Loucy (cell line): ENCODE measurements at regions not wholly inside any gene's neighbourhood (a gene's known extent, or its start where the extent isn't known, plus 50 kb on each side); places are given as distances from the start of the nearest gene placed in this dataset.

ENCODE experiments used
- H2AFZ ChIP-seq: fragments of 200-600 bp; sonication (generic); 2 replicates; pipeline ENCODE4 v1.6.0; 2016; ENCODE audit warnings: antibody characterized with exemption, mild to moderate bottlenecking, low read length, moderate library complexity
- H3F3A ChIP-seq: fragments of 200-600 bp; 2 replicates; pipeline ENCODE4 v1.6.0; 2016; ENCODE audit warnings: antibody characterized with exemption, low read depth, mild to moderate bottlenecking
- H3K27me3 ChIP-seq: fragments of 200-600 bp; sonication (generic); 2 replicates; pipeline ENCODE4 v1.6.1; 2014; ENCODE audit warnings: low read length, mild to moderate bottlenecking; ENCODE audit not compliant: insufficient read depth, poor library complexity, severe bottlenecking
- H3K36me3 ChIP-seq: fragments of 200-600 bp; sonication (generic); 2 replicates; pipeline ENCODE4 v1.6.1; 2016; ENCODE audit warnings: low read length; ENCODE audit not compliant: insufficient read depth
- H3K4me1 ChIP-seq: fragments of 200-600 bp; sonication (generic); 2 replicates; pipeline ENCODE4 v1.5.1; 2014; ENCODE audit warnings: low read length, mild to moderate bottlenecking; ENCODE audit not compliant: insufficient read depth, poor library complexity, severe bottlenecking
- H3K4me2 ChIP-seq: fragments of 200-600 bp; sonication (generic); 2 replicates; pipeline ENCODE4 v1.6.0; 2014; ENCODE audit warnings: antibody characterized with exemption, low read length, low read depth, mild to moderate bottlenecking; ENCODE audit not compliant: poor library complexity, severe bottlenecking
- H3K4me3 ChIP-seq: fragments of 200-600 bp; sonication (generic); 2 replicates; pipeline ENCODE4 v1.5.1; 2014; ENCODE audit warnings: low read length, mild to moderate bottlenecking, mixed read lengths; ENCODE audit not compliant: poor library complexity, severe bottlenecking
- H3K79me2 ChIP-seq: fragments of 200-600 bp; sonication (generic); 2 replicates; pipeline ENCODE4 v1.6.1; 2014; ENCODE audit warnings: low read length; ENCODE audit not compliant: insufficient read depth
- H3K9ac ChIP-seq: fragments of 200-600 bp; sonication (generic); 2 replicates; pipeline ENCODE4 v1.6.0; 2014; ENCODE audit warnings: mild to moderate bottlenecking, low read depth, low read length, moderate library complexity; ENCODE audit not compliant: poor library complexity, severe bottlenecking
- H3K9me2 ChIP-seq: fragments of 200-600 bp; sonication (generic); replicated peaks from 2 replicates; pipeline ENCODE4 v1.6.1; 2016; ENCODE audit warnings: low read depth, low read length, mixed read lengths
- H3K9me3 ChIP-seq: fragments of 200-600 bp; sonication (generic); 2 replicates; pipeline ENCODE4 v1.6.1; 2014; ENCODE audit warnings: mild to moderate bottlenecking, antibody characterized with exemption, low read length, low read depth; ENCODE audit not compliant: insufficient read depth
- H4K20me1 ChIP-seq: fragments of 200-600 bp; sonication (generic); 2 replicates; pipeline ENCODE4 v1.6.0; 2014; ENCODE audit warnings: antibody characterized with exemption, low read length, mild to moderate bottlenecking; ENCODE audit not compliant: insufficient read depth, poor library complexity, severe bottlenecking
- EZH2phosphoT487 ChIP-seq: fragments of 200-600 bp; IDR thresholded peaks from 2 replicates; pipeline ENCODE4 v1.6.1; 2018; ENCODE audit warnings: antibody characterized with exemption, mild to moderate bottlenecking, moderate library complexity, borderline replicate concordance
- TF ChIP-seq, protein P1 (sequence below): fragments of 200-600 bp; sonication (generic); conservative IDR thresholded peaks from 2 replicates; pipeline ENCODE4 v1.5.1; 2014; ENCODE audit warnings: mild to moderate bottlenecking, antibody characterized with exemption, low read length

DNA sequence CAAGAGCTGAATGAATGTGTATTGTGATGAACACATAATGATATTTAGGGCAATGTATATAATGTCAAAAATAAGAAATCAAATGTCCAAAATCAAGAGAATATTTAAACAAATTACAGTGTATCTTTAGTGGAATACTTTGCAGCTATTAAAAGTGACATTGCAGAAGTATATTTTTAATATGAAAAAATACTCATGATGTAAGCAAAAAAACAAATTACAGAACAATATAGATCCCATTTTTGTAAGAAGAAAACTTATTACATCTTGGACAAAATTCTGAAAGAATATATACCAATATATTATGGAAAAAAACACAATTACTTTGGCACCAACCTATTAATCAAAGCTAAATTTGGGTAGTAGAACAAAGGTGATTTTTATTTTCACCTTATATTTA, 308.2 kb upstream of the NEBL start:
- H3K36me3 ChIP-seq, result no peaks in the 10 kb centered on the region
- no peaks in the 10 kb centered on the region for H4K20me1 ChIP-seq
- H3K9ac ChIP-seq, result no peak overlapping the region
- H3K4me3 ChIP-seq, result no peak overlapping the region
- no peaks in the 10 kb centered on the region for H3K79me2 ChIP-seq
- no peaks in the 10 kb centered on the region for H3K9me2 ChIP-seq
- no peak overlapping the region for H3K4me2 ChIP-seq
- H3K9me3 ChIP-seq, result no peaks in the 10 kb centered on the region
- H2AFZ ChIP-seq, result no peak overlapping the region
- no peaks in the 10 kb centered on the region for H3K27me3 ChIP-seq
- H3F3A ChIP-seq, result no peaks in the 10 kb centered on the region
- no peak for TF ChIP-seq EZH2phosphoT487
- TF ChIP-seq, protein P1, sequence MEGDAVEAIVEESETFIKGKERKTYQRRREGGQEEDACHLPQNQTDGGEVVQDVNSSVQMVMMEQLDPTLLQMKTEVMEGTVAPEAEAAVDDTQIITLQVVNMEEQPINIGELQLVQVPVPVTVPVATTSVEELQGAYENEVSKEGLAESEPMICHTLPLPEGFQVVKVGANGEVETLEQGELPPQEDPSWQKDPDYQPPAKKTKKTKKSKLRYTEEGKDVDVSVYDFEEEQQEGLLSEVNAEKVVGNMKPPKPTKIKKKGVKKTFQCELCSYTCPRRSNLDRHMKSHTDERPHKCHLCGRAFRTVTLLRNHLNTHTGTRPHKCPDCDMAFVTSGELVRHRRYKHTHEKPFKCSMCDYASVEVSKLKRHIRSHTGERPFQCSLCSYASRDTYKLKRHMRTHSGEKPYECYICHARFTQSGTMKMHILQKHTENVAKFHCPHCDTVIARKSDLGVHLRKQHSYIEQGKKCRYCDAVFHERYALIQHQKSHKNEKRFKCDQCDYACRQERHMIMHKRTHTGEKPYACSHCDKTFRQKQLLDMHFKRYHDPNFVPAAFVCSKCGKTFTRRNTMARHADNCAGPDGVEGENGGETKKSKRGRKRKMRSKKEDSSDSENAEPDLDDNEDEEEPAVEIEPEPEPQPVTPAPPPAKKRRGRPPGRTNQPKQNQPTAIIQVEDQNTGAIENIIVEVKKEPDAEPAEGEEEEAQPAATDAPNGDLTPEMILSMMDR, result no peak
- no peaks in the 10 kb centered on the region for H3K4me1 ChIP-seq

DNA sequence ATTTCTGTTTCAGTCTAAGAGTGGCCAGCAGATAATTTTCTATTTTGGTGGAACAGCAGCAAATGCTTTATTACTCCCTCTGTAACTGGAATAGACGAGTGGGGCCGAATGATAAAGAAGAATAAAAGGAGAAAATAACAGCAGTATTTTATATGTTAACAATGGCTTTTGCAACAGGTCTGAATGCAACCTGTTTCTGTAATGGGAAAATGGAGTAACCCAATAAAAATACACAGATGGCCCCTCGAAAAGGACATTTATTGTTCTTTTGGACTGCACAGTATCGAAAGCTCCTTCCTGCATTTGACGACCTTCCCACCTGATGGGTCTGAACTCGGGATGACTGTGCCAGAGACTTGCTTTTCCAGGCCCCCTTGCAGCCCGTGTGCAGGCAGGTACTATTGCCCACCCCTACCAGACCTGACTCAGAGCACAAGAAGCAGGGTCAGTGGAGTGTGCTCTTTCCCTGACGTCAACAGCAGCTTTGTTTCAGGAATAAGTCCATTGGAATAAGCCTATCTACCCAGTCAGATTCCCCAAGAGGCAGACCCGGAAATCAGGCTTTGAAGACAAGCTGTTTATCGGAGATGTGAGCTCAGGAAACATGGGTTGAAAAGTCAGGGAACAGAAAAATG, 306.5 kb upstream of the NEBL start:
- Histone ChIP-seq H3K27me3 (no peaks in the 10 kb centered on the region), H3F3A (no peaks in the 10 kb centered on the region), H2AFZ (no peak overlapping the region), H3K9me3 (no peaks in the 10 kb centered on the region), H3K4me1 (no peaks in the 10 kb centered on the region), H3K9ac (no peak overlapping the region), H3K36me3 (no peaks in the 10 kb centered on the region), H3K4me2 (no peak overlapping the region), H3K9me2 (no peaks in the 10 kb centered on the region), H3K79me2 (no peaks in the 10 kb centered on the region), H4K20me1 (no peaks in the 10 kb centered on the region), H3K4me3 (no peak overlapping the region)
- no peak for TF ChIP-seq EZH2phosphoT487
- TF ChIP-seq, protein P1, result no peak

- Histone ChIP-seq H3K4me1 (no peaks in the 10 kb centered on the region), H3K27me3 (no peaks in the 10 kb centered on the region), H3K9me3 (no peaks in the 10 kb centered on the region), H3K79me2 (no peaks in the 10 kb centered on the region), H3K4me2 (no peak overlapping the region), H4K20me1 (no peaks in the 10 kb centered on the region), H3K36me3 (no peaks in the 10 kb centered on the region), H3F3A (no peaks in the 10 kb centered on the region), H3K9ac (no peak overlapping the region), H3K9me2 (no peaks in the 10 kb centered on the region), H3K4me3 (no peak overlapping the region), H2AFZ (no peak overlapping the region)
- TF ChIP-seq, protein P1, result no peak
- TF ChIP-seq EZH2phosphoT487, result no peak
Measured at GRCh38 chr10:21202776-21203462, 305.8 kb upstream of the NEBL start.
